Neural cell (in vitro differentiated cells): ENCODE measurements at regions not wholly inside any gene's neighbourhood (a gene's known extent, or its start where the extent isn't known, plus 50 kb on each side); places are given as distances from the start of the nearest gene placed in this dataset.
A peak's percentile ranks its signal among the peaks of the same experiment; 100 is the strongest.

Experiments
- H2AFZ ChIP-seq: fragments of 200-600, 300-800 bp; sonication (generic), shearing (Covaris generic); 2 replicates; pipeline ENCODE4 v1.6.0; 2014; ENCODE audit warnings: low read depth, mild to moderate bottlenecking, antibody characterized with exemption, low read length, moderate library complexity
- H3F3A ChIP-seq: fragments of 200-600 bp; shearing (Covaris generic); 2 replicates; pipeline ENCODE4 v1.6.1; 2016; ENCODE audit warnings: mild to moderate bottlenecking, moderate library complexity, mixed read lengths, antibody characterized with exemption, low read length; ENCODE audit not compliant: insufficient read depth, poor library complexity, severe bottlenecking
- H3K27ac ChIP-seq: fragments of 200-600, 300-800 bp; sonication (generic), shearing (Covaris generic); 2 replicates; pipeline ENCODE4 v1.5.1; 2014; ENCODE audit warnings: mild to moderate bottlenecking, low read length, moderate library complexity
- H3K27me3 ChIP-seq: fragments of 300-800, 200-600 bp; sonication (generic), shearing (Covaris generic); 2 replicates; pipeline ENCODE4 v1.6.0; 2014; ENCODE audit warnings: mild to moderate bottlenecking, low read depth, low read length, moderate library complexity; ENCODE audit not compliant: insufficient read depth
- H3K36me3 ChIP-seq: fragments of 300-800, 200-600 bp; sonication (generic), shearing (Covaris generic); 2 replicates; pipeline ENCODE4 v1.5.1; 2014; ENCODE audit warnings: mild to moderate bottlenecking, antibody characterized with exemption, low read length, moderate library complexity; ENCODE audit not compliant: insufficient read depth
- H3K4me2 ChIP-seq: fragments of 300-800, 200-600 bp; sonication (generic), shearing (Covaris generic); 2 replicates; pipeline ENCODE4 v1.6.0; 2014; ENCODE audit warnings: mild to moderate bottlenecking, low read length
- H3K4me3 ChIP-seq: fragments of 300-800, 200-600 bp; sonication (generic), shearing (Covaris generic); 2 replicates; pipeline ENCODE4 v1.5.1; 2014; ENCODE audit warnings: mild to moderate bottlenecking, low read length, moderate library complexity
- H3K79me2 ChIP-seq: fragments of 200-600 bp; shearing (Covaris generic); replicated peaks from 2 replicates; pipeline ENCODE4 v1.6.0; 2014; ENCODE audit warnings: mild to moderate bottlenecking, low read length, moderate library complexity; ENCODE audit not compliant: insufficient read depth
- H3K9ac ChIP-seq: fragments of 300-800, 200-600 bp; sonication (generic), shearing (Covaris generic); 2 replicates; pipeline ENCODE4 v1.6.1; 2016; ENCODE audit warnings: mild to moderate bottlenecking, low read length, mixed read lengths
- H3K9me2 ChIP-seq: fragments of 200-600 bp; shearing (Covaris generic); 2 replicates; pipeline ENCODE4 v1.6.1; 2016; ENCODE audit warnings: mild to moderate bottlenecking, low read length, mixed read lengths; ENCODE audit not compliant: insufficient read depth
- H3K9me3 ChIP-seq: fragments of 200-600, 300-800 bp; sonication (generic), shearing (Covaris generic); 2 replicates; pipeline ENCODE4 v1.6.1; 2016; ENCODE audit warnings: mild to moderate bottlenecking, mixed run types, low read length, moderate library complexity, mixed read lengths
- H4K20me1 ChIP-seq: fragments of 200-600 bp; shearing (Covaris generic); 2 replicates; pipeline ENCODE4 v1.6.1; 2016; ENCODE audit warnings: mild to moderate bottlenecking, mixed run types; ENCODE audit not compliant: insufficient read depth
- EP300 ChIP-seq: fragments of 450-650 bp; conservative IDR thresholded peaks from 2 replicates; pipeline ENCODE4 v1.6.1; 2014; ENCODE audit warnings: antibody characterized with exemption, mild to moderate bottlenecking, moderate library complexity; ENCODE audit not compliant: poor library complexity, severe bottlenecking
- EZH2 ChIP-seq: fragments of 200-600, 300-800 bp; shearing (Covaris generic), sonication (generic); IDR thresholded peaks from 2 replicates; pipeline ENCODE4 v1.6.1; 2014; ENCODE audit warnings: antibody characterized with exemption, low read length, borderline replicate concordance, mild to moderate bottlenecking; ENCODE audit not compliant: insufficient read depth, poor library complexity, severe bottlenecking
- MXI1 ChIP-seq: fragments of 450-650 bp; conservative IDR thresholded peaks from 2 replicates; pipeline ENCODE4 v1.6.1; 2014; ENCODE audit warnings: antibody characterized with exemption, mild to moderate bottlenecking; ENCODE audit not compliant: poor library complexity, severe bottlenecking
- POLR2AphosphoS5 ChIP-seq: IDR thresholded peaks from 2 replicates; pipeline ENCODE4 v1.6.1; 2012
- RAD21 ChIP-seq: fragments of 450-650 bp; conservative IDR thresholded peaks from 2 replicates; pipeline ENCODE4 v1.6.1; 2014; ENCODE audit warnings: antibody characterized with exemption, mild to moderate bottlenecking, moderate library complexity
- SMC3 ChIP-seq: fragments of 450-650 bp; conservative IDR thresholded peaks from 2 replicates; pipeline ENCODE4 v1.6.1; 2014; ENCODE audit warnings: antibody characterized with exemption, mild to moderate bottlenecking, moderate library complexity; ENCODE audit not compliant: poor library complexity
- TAF1 ChIP-seq: IDR thresholded peaks from 2 replicates; pipeline ENCODE4 v1.6.1; 2012; ENCODE audit warnings: low read depth
- TF ChIP-seq, protein P1 (sequence below): fragments of 450-650 bp; IDR thresholded peaks from 2 replicates; pipeline ENCODE4 v1.5.1; 2014; ENCODE audit warnings: antibody characterized with exemption, mild to moderate bottlenecking, moderate library complexity; ENCODE audit not compliant: poor library complexity, severe bottlenecking
- TF ChIP-seq, protein P2 (sequence below): IDR thresholded peaks from 2 replicates; pipeline ENCODE4 v1.6.1; 2012; ENCODE audit warnings: borderline replicate concordance

DNA sequence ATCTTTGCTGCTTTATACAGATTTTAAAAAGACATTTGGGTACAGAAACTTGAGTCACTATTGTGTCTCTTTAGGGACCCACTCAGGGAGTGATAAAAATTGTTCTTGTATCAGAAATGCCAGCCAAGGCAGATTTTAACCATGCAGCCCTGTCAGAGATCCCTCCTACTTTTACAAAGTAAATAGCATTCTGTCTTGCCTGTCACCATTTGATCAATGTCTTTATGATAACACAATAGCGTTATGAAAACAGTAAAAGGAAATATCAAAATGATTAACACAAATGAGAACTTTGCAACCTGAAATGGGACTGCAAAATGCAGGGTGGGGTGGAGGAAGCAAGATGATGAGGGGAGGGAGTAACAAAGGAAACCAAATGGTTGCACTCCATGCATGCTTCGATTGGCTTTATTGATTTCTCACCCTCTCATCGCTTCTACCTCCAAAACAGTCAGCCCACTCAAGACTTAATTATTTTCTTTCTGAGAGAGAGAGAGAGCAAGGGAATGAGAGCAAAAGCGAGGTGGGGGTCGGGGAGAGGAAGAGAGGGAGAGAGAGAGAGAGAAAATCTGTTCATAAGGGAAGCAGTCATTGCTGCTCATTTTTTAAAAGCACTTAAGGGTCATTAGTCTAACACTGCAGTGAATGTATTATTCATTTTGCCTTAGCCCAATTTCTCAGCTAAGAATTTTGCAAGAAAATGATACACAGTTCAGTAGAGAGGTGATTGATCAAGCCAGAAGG, 576.5 kb downstream of the CSNK1G3 start:
- Histone ChIP-seq H4K20me1 (no peaks in the 10 kb centered on the region), H3K9me3 (no peaks in the 10 kb centered on the region), H3K79me2 (no peaks in the 10 kb centered on the region), H3K27me3 (no peaks in the 10 kb centered on the region), H3K9ac (no peak overlapping the region), H3K36me3 (no peaks in the 10 kb centered on the region), H3K9me2 (no peaks in the 10 kb centered on the region), H3K27ac (peak overlapping the region; percentile 46), H3F3A (peaks cover 4% of the 10 kb centered on the region), H2AFZ (no peak overlapping the region), H3K4me2 (peak overlapping the region; percentile 3), H3K4me3 (no peak overlapping the region)
- peak; percentile 22 for TF ChIP-seq POLR2AphosphoS5
- TF ChIP-seq EP300: peak; percentile 26
- TF ChIP-seq, protein P1, sequence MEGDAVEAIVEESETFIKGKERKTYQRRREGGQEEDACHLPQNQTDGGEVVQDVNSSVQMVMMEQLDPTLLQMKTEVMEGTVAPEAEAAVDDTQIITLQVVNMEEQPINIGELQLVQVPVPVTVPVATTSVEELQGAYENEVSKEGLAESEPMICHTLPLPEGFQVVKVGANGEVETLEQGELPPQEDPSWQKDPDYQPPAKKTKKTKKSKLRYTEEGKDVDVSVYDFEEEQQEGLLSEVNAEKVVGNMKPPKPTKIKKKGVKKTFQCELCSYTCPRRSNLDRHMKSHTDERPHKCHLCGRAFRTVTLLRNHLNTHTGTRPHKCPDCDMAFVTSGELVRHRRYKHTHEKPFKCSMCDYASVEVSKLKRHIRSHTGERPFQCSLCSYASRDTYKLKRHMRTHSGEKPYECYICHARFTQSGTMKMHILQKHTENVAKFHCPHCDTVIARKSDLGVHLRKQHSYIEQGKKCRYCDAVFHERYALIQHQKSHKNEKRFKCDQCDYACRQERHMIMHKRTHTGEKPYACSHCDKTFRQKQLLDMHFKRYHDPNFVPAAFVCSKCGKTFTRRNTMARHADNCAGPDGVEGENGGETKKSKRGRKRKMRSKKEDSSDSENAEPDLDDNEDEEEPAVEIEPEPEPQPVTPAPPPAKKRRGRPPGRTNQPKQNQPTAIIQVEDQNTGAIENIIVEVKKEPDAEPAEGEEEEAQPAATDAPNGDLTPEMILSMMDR: no peak

DNA sequence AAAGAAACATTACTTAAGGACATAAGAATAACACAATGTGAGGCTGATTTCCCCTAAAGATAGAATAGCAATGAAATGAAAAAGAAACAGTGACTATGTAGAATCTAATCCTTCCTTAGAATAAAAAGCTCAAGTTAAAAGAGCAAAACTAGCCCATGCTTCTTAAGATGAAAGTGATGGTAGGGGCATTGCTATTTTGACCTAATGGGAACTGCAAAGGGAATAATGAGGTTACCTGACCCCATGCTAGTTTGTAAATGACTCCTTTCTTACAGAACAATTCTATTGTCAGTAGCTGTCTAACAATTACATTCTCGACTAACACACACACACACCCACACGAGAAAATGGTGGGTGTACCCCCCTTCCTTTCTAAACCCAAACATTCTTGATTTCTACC, 575.8 kb downstream of the CSNK1G3 start:
- Histone ChIP-seq H3K79me2 (no peaks in the 10 kb centered on the region), H3K27me3 (no peaks in the 10 kb centered on the region), H3K9me3 (no peaks in the 10 kb centered on the region), H3K36me3 (no peaks in the 10 kb centered on the region), H3K4me3 (no peak overlapping the region), H3K4me2 (no peak overlapping the region), H3K9ac (no peak overlapping the region), H3K9me2 (no peaks in the 10 kb centered on the region), H3F3A (peaks cover 4% of the 10 kb centered on the region), H3K27ac (peak overlapping the region; percentile 46), H4K20me1 (no peaks in the 10 kb centered on the region), H2AFZ (no peak overlapping the region)
- TF ChIP-seq SMC3: no peak
- no peak for TF ChIP-seq EP300
- no peak for TF ChIP-seq EZH2
- no peak for TF ChIP-seq RAD21
- no peak for TF ChIP-seq MXI1
- TF ChIP-seq, protein P2, sequence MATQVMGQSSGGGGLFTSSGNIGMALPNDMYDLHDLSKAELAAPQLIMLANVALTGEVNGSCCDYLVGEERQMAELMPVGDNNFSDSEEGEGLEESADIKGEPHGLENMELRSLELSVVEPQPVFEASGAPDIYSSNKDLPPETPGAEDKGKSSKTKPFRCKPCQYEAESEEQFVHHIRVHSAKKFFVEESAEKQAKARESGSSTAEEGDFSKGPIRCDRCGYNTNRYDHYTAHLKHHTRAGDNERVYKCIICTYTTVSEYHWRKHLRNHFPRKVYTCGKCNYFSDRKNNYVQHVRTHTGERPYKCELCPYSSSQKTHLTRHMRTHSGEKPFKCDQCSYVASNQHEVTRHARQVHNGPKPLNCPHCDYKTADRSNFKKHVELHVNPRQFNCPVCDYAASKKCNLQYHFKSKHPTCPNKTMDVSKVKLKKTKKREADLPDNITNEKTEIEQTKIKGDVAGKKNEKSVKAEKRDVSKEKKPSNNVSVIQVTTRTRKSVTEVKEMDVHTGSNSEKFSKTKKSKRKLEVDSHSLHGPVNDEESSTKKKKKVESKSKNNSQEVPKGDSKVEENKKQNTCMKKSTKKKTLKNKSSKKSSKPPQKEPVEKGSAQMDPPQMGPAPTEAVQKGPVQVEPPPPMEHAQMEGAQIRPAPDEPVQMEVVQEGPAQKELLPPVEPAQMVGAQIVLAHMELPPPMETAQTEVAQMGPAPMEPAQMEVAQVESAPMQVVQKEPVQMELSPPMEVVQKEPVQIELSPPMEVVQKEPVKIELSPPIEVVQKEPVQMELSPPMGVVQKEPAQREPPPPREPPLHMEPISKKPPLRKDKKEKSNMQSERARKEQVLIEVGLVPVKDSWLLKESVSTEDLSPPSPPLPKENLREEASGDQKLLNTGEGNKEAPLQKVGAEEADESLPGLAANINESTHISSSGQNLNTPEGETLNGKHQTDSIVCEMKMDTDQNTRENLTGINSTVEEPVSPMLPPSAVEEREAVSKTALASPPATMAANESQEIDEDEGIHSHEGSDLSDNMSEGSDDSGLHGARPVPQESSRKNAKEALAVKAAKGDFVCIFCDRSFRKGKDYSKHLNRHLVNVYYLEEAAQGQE: no peak
- TF ChIP-seq POLR2AphosphoS5: no peak
- TF ChIP-seq TAF1: no peak
